SW 1271 (cell line): ENCODE measurements at regions not wholly inside any gene's neighbourhood (a gene's known extent, or its start where the extent isn't known, plus 50 kb on each side); places are given as distances from the start of the nearest gene placed in this dataset.
"Not testable (repeated sequence)": the region's sequence is repeated elsewhere in the genome, so short reads cannot be mapped to it uniquely, and the experiment has no call there.

Experiments
- DNase-seq, 2 experiments: peaks; one replicate each; lab custom pipeline; 2025; lab: John Stamatoyannopoulos, UW

DNA sequence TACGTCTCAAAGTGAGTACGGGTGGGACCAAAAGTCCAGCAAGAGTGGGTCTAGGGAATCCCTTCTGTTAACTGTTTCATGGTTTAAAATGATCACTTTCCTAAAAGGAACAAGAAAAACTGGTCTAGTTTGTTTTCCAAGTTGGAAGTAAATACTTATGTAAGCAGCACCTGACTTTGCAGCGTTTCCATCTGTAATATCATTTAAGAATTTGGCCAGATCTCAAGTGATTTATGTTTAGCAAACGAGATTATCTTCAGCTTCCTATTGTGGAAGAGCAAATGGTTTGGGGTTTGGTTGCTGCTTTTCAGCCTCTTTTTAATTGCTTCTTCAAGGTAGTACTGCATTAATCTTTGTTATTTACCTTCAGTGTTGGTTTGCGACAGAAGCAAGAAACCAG, 50.4 kb downstream of the FHIP1A start:
- no peak for DNase-seq

GRCh38 chr4:151460434-151460833, 51.5 kb downstream of the FHIP1A start:
- no peak for DNase-seq

DNA sequence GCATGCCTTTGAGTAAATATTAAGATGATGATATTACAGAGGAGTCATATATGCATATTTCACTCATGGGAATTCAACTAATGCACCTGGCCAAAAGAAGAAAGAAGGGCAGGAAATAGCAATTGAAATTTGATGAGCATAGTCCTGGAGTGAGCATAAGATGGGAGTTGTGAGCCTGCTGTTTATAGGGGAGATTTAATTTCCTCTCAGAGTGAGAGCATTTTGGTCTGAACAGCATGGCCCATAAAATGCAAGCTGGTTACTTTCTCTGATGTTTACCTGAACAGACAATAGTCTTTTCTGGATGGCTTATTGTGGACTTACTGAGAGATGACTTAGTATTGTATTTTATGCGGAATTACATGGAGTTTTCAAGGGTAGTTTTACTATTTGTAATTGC, 53.6 kb downstream of the FHIP1A start:
- no peak for DNase-seq

GRCh38 chr4:151468715-151469696, 60.0 kb downstream of the FHIP1A start:
- no peak for DNase-seq

DNA sequence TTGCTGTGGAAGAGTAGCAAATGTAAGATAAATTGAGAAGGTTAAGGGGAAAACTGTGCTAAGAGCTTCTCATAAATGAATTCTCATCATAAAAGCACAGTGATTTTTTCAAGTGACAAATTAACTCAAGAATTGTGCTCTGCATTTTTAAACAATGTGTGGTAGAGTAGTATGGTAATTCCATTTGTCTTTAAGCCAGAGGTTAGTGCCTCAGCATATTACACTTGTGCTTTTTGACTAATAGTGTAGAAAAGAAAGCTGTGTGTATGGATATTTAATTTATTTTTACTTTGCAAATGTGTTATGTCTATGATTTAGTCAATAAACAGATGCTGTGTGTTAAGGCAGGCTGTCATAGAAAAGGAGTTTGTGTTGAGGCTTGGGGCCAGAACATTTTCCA, 61.0 kb downstream of the FHIP1A start:
- DNase-seq = no peak

DNA sequence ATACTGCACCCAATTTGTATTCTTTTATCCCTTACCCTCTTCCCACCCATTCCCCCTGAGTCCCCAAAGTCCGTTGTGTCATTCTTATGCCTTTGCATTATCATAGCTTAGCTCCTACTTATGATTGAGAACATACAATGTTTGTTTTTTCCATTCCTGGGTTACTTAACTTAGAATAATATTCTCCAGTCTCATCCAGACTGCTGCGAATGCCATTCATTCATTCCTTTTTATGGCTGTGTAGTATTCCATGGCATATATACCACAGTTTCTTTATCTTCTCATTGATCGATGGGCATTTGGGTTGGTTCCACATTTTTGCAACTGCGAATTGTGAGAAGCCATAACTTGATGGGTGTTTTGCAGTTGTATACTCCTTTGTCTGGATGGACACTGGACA, 62.8 kb downstream of the FHIP1A start:
- DNase-seq = no peak

DNA sequence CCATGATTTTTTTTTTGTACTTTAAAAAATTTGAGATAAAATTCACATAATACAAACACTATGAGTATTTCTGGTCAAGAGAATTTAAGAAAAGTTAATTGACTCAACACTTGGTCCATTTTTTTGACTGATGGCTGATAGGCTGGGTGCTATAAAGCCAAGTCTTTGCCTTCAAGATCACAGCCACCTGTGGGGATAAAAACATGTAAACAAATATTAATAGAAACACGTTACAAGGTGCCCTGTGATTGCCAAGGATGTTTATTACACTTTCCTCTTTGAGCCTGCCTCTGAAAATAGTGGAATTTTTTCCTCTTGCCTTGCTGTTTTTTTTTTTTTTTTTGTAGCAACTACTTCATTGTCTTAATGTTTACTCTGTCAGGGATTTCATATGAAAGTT, 63.3 kb downstream of the FHIP1A start:
- no peak for DNase-seq

DNA sequence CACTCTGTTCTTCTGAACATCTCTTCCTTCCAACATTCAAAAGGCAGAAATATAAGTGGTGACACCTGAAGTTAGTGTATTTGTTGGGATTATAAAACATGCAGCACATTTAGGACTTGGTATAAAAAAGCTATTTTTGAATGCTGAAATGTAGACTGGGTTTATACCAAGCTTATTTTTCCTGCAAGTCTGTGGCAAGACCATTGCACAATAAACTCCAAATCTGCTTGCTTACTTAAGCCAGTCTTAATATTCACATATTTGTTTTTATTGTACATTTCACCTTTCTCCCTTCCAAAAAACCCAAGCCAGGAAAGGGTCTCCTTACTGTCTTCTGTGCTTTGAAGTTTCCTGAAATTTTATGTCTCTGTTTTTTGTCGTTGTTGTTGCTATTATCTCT, 63.7 kb downstream of the FHIP1A start:
- DNase-seq = no peak

DNA sequence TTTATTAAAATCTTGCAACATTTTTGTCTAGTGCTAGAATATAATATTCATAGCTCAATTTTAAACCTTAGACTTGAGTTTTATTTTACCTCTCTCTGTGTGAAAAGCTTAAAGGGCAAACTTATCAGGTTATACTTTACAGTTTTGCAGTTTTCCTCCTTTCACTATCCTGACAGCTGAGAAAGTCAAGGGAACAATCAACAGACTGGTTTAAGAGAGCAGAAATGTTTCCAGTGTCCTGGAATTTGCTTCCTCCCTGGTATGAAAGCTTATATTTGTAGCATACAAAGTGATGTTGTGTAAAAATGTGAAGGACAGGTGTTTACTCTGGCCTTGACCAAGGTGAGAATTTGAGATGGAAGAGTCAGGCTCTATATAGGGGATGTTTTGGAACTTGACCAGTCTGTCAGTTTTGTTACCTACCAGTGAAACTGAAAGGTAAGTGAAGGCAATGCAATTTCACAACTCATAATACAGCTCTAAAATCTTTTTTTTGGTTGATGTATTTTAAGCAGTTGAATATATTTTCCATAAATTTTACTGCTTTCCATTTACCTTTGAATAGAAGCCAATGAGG, 64.6 kb downstream of the FHIP1A start:
- no peak for DNase-seq

DNA sequence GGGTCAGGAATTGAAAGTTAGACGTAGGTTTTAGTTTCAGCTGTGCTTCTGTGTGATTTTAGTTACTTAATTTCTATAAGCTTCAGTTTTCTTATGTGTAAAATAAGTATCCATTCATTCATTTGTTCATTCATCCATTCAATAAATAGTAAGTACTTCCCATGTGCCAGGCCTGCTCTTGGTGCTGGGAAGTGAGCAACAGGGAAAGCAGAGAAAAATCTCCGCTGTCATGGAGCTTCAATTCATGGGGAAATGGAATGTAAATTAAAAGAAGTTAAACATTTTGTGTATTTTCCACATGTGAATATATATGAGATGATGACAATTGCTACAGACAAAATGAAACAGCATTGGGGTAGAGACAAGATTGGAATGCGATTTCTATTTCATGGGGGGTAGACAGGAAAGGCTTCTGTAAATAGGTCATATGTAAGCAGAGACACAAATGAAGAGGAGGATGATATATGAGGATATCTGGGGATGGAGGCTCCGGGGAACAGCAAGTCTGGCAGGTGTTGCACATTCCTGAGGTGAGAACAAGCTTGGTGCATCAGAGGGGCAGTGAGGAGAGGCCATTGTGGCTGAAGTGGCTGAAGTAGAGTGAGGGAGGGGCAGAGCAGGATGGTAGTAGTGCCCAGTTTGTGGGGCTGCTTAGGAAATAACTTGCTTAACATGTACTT, 66.2 kb downstream of the FHIP1A start:
- no peak for DNase-seq

DNA sequence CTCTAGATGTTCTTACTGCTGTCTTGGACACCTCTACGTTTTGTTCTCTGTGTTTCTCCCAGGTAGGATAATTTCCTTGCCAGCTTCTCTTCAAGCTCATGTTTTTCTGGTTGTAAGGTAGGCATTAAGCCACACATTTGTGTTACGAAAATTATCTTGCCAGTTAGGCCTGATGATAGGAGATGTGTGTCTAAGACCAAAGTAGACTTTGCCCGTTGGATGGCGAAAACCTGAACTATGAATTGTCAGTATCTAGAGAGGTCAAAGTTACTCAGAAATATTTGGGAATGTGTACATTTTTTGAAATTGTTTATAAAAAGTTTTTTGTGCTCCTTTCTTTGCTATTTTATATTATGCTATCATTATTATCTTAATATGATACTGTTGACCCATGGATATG, 72.8 kb downstream of the FHIP1A start:
- DNase-seq = no peak

GRCh38 chr4:151484396-151485102, 75.6 kb downstream of the FHIP1A start:
- DNase-seq = peak; percentile 1 to 21

DNA sequence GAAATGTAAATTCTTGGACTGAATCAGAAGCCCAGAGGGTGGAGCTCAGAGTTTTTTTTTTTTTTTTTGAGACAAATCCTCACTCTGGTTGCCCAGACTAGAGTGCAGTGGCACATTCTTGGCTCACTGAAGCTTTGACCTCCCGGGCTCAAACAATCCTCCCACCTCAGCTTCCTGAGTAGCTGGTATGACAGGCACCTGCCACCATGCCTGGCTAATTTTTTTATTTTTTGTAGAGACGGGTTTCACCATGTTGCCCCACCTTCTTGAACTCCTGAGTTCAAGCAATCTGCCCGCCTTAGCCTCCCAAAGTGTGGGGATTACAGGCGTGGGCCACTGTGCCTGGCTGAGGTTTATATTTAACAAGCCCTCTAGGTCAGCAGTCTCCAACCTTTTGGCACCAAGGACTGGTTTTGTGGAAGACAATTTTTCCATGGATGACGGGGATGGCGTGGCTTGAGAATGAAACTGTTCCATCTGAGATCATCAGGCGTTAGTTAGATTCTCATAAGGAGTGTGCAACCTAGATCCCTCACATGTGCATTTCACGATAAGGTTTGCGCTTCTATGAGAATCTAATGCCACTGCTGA, 76.7 kb downstream of the FHIP1A start:
- no peak for DNase-seq

DNA sequence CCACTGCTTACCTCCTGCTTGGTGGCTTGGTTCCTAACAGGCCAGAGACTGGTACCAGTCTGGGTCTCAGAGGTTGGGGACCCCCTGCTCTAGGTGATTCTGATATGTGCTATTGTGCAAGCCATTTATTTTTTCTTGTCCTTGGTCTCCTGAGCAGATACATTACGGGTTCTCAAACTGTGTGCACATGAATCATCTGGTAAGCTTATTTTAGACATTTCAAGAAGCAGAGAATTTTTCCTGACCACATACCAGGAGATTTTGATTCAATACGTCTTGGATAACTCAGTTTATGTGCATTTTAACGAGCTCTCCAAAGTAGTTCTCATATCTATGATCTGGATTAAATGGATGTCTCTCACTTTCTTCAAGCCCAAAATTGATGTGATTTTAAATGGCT, 77.2 kb downstream of the FHIP1A start:
- DNase-seq = no peak

DNA sequence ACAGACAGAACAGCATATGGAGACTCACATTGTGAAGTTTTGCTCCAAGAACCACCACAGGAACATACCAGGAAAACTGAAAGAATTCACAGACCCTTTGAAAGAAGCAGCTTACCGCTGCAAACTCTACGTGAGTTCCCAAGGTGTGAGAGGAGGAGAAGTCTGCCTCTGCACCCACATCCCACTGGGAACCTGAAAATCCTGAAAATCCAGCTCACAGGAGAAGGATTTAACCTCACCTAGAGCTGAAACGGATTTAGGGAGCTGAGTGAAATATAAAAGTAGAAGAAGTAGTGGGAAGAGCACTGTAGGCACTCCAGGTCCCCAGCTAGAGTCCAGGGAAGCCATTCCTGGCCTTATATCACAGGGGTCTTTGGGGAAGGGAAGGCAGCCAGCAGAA, 80.0 kb downstream of the FHIP1A start:
- no peak for DNase-seq

DNA sequence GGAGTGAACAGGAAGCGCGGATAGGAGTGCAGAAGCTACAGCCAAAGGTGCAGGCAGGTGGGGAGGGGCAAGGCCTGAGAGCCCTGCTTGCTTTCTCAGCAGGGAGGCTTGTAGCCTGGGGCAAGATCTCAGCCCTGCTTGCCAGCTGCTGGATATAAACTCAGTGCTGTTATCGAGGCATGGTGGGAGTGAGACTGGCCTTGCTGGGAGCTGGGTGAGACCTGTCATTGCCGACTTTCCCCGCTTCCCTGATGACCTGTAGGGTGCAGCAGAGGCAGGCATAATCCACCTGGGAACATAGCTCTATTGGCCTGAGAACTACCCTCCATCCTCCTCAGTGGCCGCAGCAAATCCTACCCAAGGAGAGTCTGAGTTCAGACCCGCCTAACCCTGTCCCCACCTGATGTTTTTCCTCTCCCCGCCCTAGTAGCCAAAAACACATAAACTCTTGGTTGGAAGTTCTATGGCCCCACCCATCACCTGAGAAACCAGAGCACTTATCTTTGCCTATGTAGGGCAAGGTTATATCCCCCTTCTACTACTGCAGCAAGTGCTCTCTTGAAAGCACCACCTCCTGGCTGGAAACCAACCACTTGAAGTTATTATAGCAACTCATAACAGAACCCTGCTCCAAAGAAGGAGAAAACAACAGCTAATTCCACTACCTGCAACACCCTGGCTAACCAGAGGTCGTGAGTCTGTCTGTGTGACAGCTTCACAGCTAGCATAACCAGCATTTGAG, 80.7 kb downstream of the FHIP1A start:
- no peak for DNase-seq

DNA sequence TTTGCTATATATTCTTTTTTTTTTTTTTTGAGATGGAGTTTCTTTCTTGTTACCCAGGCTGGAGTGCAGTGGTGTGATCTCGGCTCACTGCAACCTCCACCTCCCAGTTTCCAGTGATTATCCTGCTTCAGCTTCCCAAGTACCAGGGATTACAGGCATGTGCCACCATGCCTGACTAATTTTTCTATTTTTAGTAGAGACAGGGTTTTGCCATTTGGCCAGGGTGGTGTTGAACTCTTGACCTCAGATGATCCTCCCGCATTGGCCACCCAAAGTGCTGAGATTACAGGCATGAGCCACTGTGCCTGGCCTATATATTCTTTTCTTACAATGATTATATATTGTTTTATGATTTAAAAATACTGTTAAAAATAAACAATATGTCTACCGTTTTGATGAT, 86.6 kb downstream of the FHIP1A start:
- DNase-seq = not testable (repeated sequence)

DNA sequence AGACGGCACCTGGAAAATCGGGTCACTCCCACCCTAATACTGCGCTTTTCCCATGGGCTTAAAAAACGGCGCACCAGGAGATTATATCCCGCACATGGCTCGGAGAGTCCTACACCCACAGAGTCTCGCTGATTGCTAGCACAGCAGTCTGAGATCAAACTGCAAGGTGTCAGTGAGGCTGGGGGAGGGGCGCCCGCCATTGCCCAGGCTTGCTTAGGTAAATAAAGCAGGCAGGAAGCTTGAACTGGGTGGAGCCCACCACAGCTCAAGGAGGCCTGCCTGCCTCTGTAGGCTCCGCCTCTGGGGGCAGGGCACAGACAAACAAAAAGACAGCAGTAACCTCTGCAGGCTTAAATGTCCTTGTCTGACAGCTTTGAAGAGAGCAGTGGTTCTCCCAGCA, 102.6 kb downstream of the FHIP1A start:
- DNase-seq = not testable (repeated sequence)

DNA sequence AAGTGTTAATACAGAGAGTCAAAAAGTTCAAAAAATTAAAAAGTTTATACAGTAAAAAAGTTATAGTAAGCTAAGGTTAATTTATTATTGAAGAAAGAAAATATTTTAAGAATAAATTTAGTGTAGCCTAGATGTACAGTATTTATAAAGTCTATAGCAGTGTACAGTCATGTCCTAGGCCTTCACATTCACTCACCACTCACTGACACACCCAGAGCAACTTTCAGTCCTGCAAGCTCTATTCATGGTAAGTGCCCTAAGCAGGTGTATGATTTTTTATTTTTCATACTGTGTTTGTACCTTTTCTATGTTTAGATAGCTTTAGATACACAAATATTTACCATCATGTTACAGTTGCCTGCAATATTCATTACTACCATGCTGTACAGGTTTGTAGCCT, 108.9 kb downstream of the FHIP1A start:
- no peak for DNase-seq

DNA sequence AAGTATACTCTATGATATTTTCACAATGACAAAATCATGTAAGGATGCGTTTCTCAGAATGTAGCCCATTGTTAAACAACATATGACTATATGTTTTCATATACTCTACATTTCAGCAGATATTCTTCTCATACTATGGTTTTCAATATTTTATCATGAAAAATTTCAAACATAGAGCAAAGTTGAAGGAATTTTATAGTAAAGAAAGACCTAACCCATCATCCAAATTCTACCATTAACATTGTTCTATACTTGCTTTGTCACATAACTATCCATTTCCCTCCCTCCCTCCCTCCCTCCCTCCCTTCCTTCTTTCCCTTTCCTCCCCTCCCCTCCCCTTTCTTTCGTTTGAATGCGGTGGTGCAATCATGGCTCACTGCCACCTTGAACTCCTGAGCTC, 109.4 kb downstream of the FHIP1A start:
- DNase-seq = no peak

GRCh38 chr4:151519728-151520415, 110.9 kb downstream of the FHIP1A start:
- DNase-seq = no peak
